ENCODE measurements at regions not wholly inside any gene's neighbourhood (a gene's known extent, or its start where the extent isn't known, plus 50 kb on each side); places are given as distances from the start of the nearest gene placed in this dataset.
A peak's percentile ranks its signal among the peaks of the same experiment; 100 is the strongest.

DNA sequence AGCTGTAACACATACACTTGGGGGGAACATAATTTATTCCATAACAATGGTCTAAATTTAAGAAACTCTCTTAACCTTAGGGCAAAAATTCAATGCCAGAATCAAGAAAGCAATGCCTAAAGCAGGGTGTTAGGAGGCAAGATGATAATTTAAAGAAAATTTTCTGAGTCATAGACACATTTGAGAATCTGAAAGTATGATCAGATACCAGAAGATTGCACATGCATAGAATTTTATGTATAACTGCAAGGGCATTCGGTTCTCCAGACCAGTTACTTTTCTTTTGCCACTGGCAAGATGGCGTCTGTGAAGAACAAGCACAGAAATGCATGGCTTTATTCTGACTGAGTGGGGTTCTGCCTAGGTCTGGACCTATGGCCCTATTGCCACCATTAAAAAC is 64.4 kb upstream of the IPO9 start:
- no peak for DNase-seq

GRCh38 chr1:201766131-201766866 is 62.7 kb upstream of the IPO9 start:
- DNase-seq = no peak

DNA sequence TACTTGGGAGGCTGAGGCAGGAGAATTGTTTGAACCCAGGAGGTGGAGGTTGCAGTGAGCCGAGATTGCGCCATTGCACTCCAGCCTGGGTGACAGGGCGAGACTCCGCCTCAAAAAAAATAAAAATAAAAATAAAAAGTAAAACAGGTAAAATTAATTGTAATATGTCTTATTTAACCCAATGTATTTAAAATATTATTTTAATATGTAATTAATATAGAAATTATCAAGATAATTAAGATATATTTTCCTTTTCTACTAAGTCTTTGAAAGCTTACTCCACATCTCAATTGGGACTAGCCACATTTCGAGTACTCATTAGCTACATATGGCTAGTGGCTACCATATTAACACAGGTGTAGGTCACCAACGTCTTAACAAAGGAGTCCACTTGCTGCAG is 61.6 kb upstream of the IPO9 start:
- no peak for DNase-seq

DNA sequence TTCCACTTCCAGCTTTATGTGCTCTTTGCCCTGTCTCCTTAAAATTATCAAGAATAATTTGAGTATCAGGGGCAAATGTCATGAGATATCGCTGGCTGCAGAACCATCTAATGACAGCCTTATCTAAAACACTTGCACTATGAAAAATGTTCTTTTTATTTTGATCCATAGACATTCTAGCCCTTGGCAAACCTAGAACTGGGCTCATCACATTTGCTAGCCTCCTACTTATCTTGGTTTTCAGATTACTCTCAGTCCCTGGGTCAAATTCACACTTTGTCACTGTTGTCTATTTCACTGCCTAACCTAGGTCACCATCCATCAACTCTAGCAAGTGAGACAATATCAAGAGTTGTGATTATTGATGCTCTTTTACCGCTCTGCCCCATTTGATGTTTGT is 59.9 kb upstream of the IPO9 start:
- DNase-seq = no peak

- peak in 45 of 51 donors; percentile 26 to 97 (median 78) for DNase-seq
These were observed 59.0 kb upstream of the IPO9 start for GRCh38 chr1:201769966-201770365.

GRCh38 chr1:201771466-201771865 is 57.5 kb upstream of the IPO9 start:
- DNase-seq = no peak

- DNase-seq = no peak
These were observed 56.8 kb upstream of the IPO9 start for GRCh38 chr1:201772178-201772577.

DNA sequence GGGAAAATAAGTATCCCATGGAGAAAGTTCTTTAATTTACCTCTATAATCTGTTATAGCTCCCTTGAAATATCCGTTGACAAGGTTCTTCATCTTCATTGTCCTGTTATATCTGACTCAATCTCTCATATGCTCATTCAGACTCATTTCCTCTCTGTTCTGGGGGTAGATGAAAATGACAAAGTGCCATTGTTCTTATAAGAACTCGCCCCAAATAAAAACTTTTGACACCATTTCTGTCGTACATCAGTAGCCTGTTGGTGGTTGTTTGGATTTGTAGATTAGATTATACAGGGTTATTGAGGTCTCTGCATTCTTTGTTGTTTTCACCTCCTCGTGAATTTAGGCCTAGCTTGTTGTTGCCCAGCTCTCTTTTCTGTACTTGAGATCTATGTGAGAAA is 55.2 kb upstream of the IPO9 start:
- DNase-seq = no peak

- no peak for DNase-seq
These were observed 54.6 kb upstream of the IPO9 start for GRCh38 chr1:201774224-201774982.

GRCh38 chr1:201774983-201775344 is 54.0 kb upstream of the IPO9 start:
- DNase-seq = no peak

DNA sequence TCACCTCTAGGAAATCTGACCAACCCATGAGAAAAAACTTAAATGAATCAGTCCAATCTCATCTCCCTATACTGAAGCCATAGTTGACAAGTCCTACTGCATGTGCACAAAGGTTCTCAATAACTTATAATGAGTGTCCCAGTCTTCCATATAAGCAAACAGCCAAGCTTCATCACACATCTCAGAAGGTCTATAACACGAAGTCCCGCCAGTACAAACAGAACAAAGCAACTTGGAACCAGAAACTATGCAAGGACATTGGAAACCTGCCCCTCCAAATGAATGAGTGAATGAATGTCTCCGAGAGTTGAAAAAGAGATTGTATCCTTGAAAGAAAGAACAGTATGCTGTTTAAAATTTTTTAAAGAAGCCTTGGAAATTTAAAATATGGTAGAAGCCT is 53.6 kb upstream of the IPO9 start:
- DNase-seq = no peak

- DNase-seq = no peak
These were observed 50.5 kb upstream of the IPO9 start for GRCh38 chr1:201778279-201779065.

Measured in hypothalamus (tissue), 51 donors.